ENCODE measurements at regions not wholly inside any gene's neighbourhood (a gene's known extent, or its start where the extent isn't known, plus 50 kb on each side); places are given as distances from the start of the nearest gene placed in this dataset.

DNA sequence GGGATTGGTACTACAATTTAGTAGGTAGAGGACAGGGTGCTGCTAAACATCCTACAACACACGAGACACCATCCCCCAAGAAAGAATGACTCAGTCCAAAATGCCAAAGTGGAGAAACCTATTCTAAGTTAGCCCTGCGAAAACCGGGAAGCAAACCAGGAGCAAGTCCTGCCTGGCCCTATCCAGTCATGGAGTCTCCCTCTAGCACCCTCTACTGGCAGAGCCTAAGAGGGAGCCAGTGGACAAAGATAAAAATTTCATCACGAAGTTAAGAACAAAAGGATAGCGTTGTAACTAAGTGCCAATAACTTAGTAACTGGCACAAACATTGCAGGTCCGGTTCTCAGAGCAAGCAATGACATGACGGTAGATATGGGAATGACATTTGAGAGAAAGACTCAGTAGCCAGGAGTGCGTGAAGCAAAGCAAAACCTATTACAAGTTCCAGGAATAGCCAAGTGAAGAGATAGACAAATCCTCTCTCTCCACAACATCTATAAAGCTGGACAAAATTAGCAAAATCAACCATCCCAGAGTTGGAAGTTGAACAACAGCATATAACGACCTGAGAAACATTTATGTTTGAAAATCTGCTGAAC lies 383.5 kb downstream of the OMA1 start:
- TF ChIP-seq, protein P1, sequence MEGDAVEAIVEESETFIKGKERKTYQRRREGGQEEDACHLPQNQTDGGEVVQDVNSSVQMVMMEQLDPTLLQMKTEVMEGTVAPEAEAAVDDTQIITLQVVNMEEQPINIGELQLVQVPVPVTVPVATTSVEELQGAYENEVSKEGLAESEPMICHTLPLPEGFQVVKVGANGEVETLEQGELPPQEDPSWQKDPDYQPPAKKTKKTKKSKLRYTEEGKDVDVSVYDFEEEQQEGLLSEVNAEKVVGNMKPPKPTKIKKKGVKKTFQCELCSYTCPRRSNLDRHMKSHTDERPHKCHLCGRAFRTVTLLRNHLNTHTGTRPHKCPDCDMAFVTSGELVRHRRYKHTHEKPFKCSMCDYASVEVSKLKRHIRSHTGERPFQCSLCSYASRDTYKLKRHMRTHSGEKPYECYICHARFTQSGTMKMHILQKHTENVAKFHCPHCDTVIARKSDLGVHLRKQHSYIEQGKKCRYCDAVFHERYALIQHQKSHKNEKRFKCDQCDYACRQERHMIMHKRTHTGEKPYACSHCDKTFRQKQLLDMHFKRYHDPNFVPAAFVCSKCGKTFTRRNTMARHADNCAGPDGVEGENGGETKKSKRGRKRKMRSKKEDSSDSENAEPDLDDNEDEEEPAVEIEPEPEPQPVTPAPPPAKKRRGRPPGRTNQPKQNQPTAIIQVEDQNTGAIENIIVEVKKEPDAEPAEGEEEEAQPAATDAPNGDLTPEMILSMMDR (IDR thresholded peaks at IDR 0.05; ENCODE audit: insufficient read depth, low read depth, low read length) = peak; percentile 87
- no peak for TF ChIP-seq EZH2 (IDR thresholded peaks at IDR 0.05; ENCODE audit: insufficient read depth, low read length)

Measured in astrocyte (in vitro differentiated cells and primary cell).